ENCODE measurements at regions not wholly inside any gene's neighbourhood (a gene's known extent, or its start where the extent isn't known, plus 50 kb on each side); places are given as distances from the start of the nearest gene placed in this dataset.

- no peak for TF ChIP-seq POLR2AphosphoS5 (IDR thresholded peaks at IDR 0.05; ENCODE audit: low read depth)
- no peak for TF ChIP-seq CTCF (IDR thresholded peaks at IDR 0.05; ENCODE audit: insufficient read depth, low read length)
- TF ChIP-seq REST (IDR thresholded peaks at IDR 0.05; ENCODE audit: insufficient replicate concordance, low read depth) = no peak
Observed at GRCh38 chr3:189393598-189393997, 221.8 kb downstream of the TPRG1 start.

Measured in HL-60 (cell line).